ENCODE measurements at regions not wholly inside any gene's neighbourhood (a gene's known extent, or its start where the extent isn't known, plus 50 kb on each side); places are given as distances from the start of the nearest gene placed in this dataset.

- H3K27ac Mint-ChIP-seq, result peak overlapping the region; percentile 96
These were observed 545.8 kb downstream of the CSNK1G3 start for GRCh38 chr5:124057724-124058231.

DNA sequence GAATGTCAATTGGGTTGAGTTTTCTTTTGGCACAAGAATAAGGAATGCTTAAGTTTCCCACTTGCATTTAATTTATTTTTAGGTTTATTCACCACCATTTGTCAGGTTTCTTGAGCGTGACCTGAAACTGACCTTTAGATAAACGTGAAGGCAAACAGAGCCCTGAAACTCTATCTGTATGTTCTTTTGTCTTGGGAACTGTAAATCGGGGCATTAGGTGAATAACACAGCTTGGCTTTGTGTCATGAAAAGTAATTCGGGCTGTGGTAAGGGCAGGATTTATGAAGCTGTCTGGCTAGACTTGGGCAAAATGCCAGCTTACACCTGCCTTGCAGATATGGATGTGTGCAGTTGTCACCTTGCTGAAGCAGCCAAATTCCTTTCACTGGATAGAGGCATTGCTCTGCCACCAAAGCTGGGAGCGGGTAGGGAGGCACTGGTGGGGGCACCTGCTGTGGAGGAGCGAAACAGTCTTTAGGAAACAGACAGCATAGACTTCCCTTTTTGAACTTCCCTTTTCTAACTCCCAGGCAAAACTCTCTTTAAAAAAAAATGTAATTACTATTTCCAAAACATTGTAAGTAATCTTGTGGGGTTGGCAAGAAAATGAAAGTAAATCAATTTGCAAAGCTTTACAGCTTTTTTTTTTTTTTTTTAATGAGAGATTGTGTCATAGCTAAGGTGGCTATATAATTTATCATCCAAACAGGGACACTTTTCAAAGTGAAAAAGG is 545.2 kb downstream of the CSNK1G3 start:
- H3K9me3 Mint-ChIP-seq, result no peaks in the 10 kb centered on the region
- peaks cover 71% of the 10 kb centered on the region for H3K4me1 Mint-ChIP-seq
- DNase-seq (ENCODE audit: low spot score in 2 of 2, unreplicated experiment in 2 of 2), result peak in 1 of 2 experiments; percentile 61
- peak overlapping the region; percentile 96 for H3K27ac Mint-ChIP-seq
- TF ChIP-seq CTCF (IDR thresholded peaks at IDR 0.05; ENCODE audit: unreplicated experiment), result no peak
- H3K4me3 Mint-ChIP-seq, result peak overlapping the region; percentile 36
- H3K27me3 Mint-ChIP-seq (ENCODE audit: low read depth), result no peaks in the 10 kb centered on the region
- no peaks in the 10 kb centered on the region for H3K36me3 Mint-ChIP-seq

More at GRCh38 chr5:124057724-124058231, 545.8 kb downstream of the CSNK1G3 start:
- Mint-ChIP-seq H3K36me3 (no peaks in the 10 kb centered on the region), H3K27me3 (ENCODE audit: low read depth) (no peaks in the 10 kb centered on the region), H3K4me3 (no peak overlapping the region), H3K9me3 (peaks cover 2% of the 10 kb centered on the region), H3K4me1 (peaks cover 69% of the 10 kb centered on the region)
- no peak for TF ChIP-seq CTCF (IDR thresholded peaks at IDR 0.05; ENCODE audit: unreplicated experiment)
- no peak for DNase-seq (ENCODE audit: low spot score in 2 of 2, unreplicated experiment in 2 of 2)

DNA sequence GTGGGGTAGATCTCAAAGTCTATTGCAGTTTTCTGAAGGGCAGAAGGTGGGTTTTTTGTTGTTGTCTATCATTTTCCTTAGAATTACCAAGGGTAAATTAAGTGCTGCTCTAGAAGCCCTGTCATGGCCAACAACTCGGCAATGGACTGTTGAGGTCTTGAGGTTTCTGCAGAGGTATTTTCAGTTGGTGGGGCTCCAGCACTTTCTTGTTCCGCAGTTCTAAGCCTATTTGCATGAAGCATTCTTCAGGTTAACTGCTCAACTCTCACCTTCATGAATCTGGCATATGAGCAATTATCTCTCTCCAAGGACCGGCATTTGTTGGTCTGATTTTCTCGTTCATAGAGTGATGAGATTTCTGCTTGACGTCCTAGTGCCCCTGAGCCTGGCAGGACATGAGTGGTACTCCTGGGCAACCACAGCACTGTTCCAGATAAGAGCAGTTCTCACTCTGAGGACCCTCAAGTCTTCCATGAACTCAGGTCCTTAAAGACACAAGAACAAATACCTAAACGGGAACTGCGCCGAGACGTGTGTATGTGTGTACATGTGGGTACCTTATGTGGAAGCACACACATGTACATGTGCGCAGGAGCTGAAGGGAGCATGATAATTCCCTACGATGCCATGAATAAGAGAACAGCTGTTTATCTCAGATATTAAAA is 544.5 kb downstream of the CSNK1G3 start:
- Mint-ChIP-seq H3K27ac (peak overlapping the region; percentile 41), H3K4me1 (peaks cover 71% of the 10 kb centered on the region)

GRCh38 chr5:124055751-124056150 is 543.8 kb downstream of the CSNK1G3 start:
- Mint-ChIP-seq H3K27me3 (ENCODE audit: low read depth) (no peaks in the 10 kb centered on the region), H3K4me1 (peaks cover 70% of the 10 kb centered on the region), H3K4me3 (no peak overlapping the region), H3K36me3 (no peaks in the 10 kb centered on the region), H3K27ac (no peak overlapping the region), H3K9me3 (no peaks in the 10 kb centered on the region)
- DNase-seq (ENCODE audit: low spot score in 2 of 2, unreplicated experiment in 2 of 2), result no peak
- no peak for TF ChIP-seq CTCF (IDR thresholded peaks at IDR 0.05; ENCODE audit: unreplicated experiment)

More for the DNA sequence above, 544.5 kb downstream of the CSNK1G3 start:
- Mint-ChIP-seq H3K36me3 (no peaks in the 10 kb centered on the region), H3K27me3 (ENCODE audit: low read depth) (no peaks in the 10 kb centered on the region), H3K4me3 (no peak overlapping the region), H3K9me3 (no peaks in the 10 kb centered on the region)
- no peak for TF ChIP-seq CTCF (IDR thresholded peaks at IDR 0.05; ENCODE audit: unreplicated experiment)
- no peak for DNase-seq (ENCODE audit: low spot score in 2 of 2, unreplicated experiment in 2 of 2)

- H3K36me3 Mint-ChIP-seq, result no peaks in the 10 kb centered on the region
- TF ChIP-seq CTCF (IDR thresholded peaks at IDR 0.05; ENCODE audit: unreplicated experiment), result no peak
- H3K4me3 Mint-ChIP-seq, result no peak overlapping the region
- H3K27ac Mint-ChIP-seq, result no peak overlapping the region
- peaks cover 61% of the 10 kb centered on the region for H3K4me1 Mint-ChIP-seq
- H3K27me3 Mint-ChIP-seq (ENCODE audit: low read depth), result no peaks in the 10 kb centered on the region
- H3K9me3 Mint-ChIP-seq, result no peaks in the 10 kb centered on the region
- no peak for DNase-seq (ENCODE audit: low spot score in 2 of 2, unreplicated experiment in 2 of 2)
These were observed 542.6 kb downstream of the CSNK1G3 start for GRCh38 chr5:124054564-124054963.
